Amygdala (tissue), 56 donors: ENCODE measurements at regions not wholly inside any gene's neighbourhood (a gene's known extent, or its start where the extent isn't known, plus 50 kb on each side); places are given as distances from the start of the nearest gene placed in this dataset.

Source experiments
- DNase-seq, 56 donors: peaks; one replicate each; lab custom pipeline; 2025; lab: John Stamatoyannopoulos, UW

GRCh38 chr13:68099631-68100030 lies 869.5 kb upstream of the PCDH9 start:
- DNase-seq = no peak

GRCh38 chr13:68081061-68081460 lies 850.9 kb upstream of the PCDH9 start:
- DNase-seq = no peak

DNA sequence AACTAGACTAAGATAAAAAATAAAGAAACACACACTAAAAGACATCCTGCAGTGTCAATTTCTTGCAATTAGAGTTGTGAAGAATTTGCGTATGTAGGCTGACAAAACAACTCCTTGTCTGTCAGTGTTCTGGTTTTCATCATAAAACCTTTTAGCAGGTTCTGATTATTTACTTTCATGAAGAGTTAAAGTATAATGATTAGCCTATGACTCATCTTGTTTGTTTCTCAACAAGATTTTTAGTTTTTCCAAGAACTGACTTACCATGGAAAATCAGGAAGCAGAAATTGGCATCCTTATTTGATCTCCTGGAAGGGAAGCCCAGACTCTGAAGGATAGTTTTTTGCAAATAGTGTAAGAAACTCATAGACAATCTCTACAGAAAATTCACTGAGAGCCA lies 848.7 kb upstream of the PCDH9 start:
- DNase-seq = no peak

GRCh38 chr13:68078469-68078868 lies 848.3 kb upstream of the PCDH9 start:
- no peak for DNase-seq

GRCh38 chr13:68076046-68076445 lies 845.9 kb upstream of the PCDH9 start:
- DNase-seq = no peak

GRCh38 chr13:68066879-68067513 lies 836.9 kb upstream of the PCDH9 start:
- DNase-seq = no peak

GRCh38 chr13:68064001-68064770 lies 834.0 kb upstream of the PCDH9 start:
- DNase-seq = no peak

GRCh38 chr13:68063181-68063580 lies 833.0 kb upstream of the PCDH9 start:
- no peak for DNase-seq

DNA sequence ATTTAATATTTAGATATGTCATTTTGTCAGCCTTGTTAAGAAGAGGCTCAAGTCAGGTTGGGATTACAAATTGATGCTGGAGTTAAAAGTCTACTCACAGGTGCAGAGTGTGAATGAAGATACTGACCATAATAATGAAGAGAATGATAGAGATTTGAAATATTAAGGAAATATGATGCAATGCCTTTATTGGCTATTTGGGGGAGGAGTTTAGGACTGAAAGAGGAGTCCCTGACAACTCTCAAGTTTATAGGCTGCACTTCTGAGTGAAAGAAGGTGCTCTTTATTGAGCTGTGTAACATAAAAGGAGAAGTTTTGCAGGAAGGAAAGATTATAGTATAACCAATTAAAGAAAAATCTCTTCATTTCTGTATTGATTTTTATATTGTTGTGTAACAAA lies 827.7 kb upstream of the PCDH9 start:
- DNase-seq = no peak

DNA sequence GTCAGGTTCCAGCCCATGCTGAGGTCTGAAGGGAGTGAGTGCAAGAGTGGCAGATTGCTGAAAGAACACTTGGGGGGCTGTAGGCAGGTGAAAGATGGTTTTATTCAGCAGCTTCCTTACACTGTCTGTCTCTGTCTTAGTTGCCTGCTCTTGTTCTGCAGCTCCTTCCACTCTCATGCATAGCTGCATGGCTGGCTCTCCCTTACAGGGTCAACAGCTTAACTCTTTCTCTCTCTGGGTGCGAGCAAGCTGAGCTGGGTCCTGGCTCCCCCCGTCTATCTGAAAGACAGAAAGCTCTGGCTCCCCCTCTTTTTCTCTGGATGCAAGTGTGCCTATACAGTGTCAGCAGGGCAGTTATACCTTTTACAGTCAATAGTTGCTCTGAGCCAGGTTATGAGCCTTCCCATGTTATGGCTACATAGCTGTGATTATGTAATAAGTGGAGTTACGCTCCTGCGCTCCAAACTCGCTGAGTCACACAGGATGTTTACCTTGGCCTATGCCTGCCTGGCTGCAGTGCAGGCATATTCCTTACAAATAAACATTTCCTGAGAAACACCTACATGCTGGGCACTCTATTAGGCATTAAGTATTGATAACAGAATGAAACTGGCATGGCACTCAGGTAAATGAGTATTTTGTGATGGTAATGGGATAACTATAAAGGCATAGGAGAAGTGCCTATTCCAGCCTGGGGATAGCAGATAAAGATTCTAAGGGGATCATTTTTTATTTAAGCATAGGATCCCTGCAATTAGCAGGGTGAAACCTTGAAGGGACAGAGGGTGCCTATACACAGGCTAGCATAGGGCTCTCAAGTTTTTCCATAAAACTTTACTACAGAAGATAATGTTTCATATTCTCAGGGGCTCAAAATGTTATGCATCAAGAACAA lies 826.9 kb upstream of the PCDH9 start:
- no peak for DNase-seq

GRCh38 chr13:68051910-68052309 lies 821.8 kb upstream of the PCDH9 start:
- no peak for DNase-seq

GRCh38 chr13:68050761-68051160 lies 820.6 kb upstream of the PCDH9 start:
- no peak for DNase-seq

DNA sequence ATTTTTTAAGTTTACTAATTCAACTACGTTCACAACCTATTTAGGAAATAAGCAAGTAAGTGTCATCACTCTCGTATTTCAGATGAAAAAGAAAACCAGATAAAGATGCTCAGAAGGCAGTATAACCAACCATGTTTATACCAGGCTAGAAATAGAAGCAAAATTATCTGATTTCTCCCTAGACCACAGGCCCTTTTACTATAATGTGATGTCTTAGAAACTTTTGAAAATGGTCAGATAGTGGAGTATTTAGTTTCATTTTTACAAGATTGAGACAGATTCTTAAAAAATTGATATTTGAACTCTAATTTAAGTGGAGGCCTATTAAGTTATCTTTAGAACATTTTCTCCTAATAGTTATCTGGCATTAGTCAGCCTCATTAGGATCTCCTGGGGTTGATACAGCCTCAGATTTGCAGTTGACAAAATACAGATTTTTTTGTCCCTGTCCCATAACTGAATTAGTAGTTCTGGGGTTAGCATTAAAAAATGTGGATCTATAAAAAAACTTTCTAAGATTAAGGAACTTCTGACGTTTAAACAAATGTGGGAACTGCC lies 818.7 kb upstream of the PCDH9 start:
- DNase-seq = no peak

DNA sequence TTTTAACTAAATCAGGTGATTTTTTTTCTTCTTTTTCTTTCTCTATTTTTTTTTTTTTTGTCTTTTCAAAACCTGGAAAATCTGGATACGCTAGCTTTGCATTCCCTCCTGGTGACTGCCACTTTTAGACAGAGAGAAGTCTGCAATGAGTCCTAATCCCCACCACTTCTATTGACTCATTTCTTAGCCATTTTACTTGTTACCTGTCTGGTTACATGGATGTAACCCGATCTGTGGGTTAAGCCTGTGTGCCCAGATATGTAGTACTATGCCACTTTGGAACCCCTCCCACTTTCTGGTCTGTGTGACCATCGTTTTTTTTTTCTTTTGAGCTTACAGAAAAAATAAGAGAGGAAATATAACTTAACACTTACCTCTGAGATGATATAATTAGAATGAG lies 817.8 kb upstream of the PCDH9 start:
- no peak for DNase-seq

GRCh38 chr13:68046903-68047302 lies 816.8 kb upstream of the PCDH9 start:
- no peak for DNase-seq

GRCh38 chr13:68030152-68030809 lies 800.1 kb upstream of the PCDH9 start:
- DNase-seq = no peak

DNA sequence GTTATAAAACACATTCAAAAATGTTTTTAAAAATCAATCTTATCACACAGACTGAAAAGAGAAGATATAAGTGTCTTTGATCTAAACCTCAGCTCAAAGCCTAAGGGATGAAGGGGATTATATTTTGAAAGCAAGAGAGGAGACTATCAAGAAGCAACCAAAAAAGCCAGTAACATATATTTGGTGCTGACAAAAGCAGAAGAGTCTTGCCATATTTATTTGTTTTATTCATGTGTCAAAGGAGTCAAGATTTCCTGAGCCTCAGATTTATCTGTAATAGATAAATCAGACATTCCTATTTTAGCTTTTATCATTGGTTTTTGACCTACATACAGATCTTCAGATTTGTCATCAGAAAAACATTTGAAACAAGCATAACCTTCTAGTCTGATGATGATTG lies 798.6 kb upstream of the PCDH9 start:
- no peak for DNase-seq

DNA sequence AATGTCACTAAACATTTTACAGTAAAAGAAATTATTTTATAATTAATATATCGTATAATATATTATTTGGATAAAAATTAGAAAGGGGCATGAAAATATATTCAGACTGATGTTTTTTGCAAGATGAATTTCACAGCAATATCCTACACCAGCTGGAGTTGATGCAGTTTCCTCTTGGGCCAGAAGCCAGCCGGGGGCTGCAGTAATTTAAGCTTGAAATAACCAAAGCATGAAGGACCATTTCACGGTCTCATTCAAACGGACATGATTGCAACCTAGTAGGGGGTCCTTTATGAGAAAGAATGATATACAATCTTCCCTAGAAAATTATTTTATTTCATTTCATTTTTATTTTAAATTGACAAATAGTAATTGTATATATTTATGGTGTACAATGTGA lies 797.2 kb upstream of the PCDH9 start:
- no peak for DNase-seq

DNA sequence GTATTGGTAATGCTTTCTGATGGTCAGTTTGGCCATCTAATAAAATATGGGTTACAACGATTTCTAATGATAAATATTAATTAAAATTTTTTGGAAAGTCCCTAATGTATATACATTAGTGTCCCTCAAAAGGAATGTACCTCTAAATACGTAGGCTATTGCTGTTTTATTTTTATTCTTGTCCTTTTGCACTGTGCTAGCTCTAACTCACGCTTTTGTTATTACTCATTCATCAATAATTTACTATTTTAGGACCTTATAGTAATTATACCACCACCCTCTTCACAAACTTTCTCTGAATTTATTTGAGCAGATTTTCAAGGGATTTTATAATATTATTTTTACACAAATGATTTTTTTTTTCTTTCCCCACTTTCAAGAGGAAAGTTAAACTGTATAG lies 795.9 kb upstream of the PCDH9 start:
- no peak for DNase-seq

- DNase-seq = no peak
Observed at GRCh38 chr13:68025604-68026003, 795.5 kb upstream of the PCDH9 start.
